ENCODE measurements at regions not wholly inside any gene's neighbourhood (a gene's known extent, or its start where the extent isn't known, plus 50 kb on each side); places are given as distances from the start of the nearest gene placed in this dataset.

DNA sequence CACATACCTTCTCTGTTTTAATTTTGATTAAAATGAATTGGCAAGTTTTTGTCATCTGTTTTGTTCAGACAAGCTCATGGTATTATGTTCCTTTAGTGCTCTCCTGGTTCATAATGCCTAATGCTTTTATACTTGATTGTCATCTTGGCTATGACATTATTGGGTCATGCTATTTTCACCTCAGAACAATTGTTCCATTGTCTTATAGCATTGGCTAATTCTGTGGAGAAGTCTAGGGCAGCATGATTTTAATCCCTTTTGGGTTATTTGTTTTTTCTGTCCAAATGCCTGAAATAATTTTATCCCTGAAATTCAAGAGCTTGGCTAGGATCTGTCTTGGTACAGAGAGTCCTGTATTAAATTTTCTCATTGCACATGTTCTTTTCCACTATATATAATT lies 83.8 kb upstream of the CCDC85A start:
- Histone ChIP-seq H3K9me3 (ENCODE audit: low read depth, low read length) (no peaks in the 10 kb centered on the region), H3K4me3 (no peak overlapping the region), H3K36me3 (ENCODE audit: insufficient read depth, low read length) (no peaks in the 10 kb centered on the region), H3K27ac (no peak overlapping the region), H3K9ac (ENCODE audit: insufficient read length) (no peak overlapping the region)
- TF ChIP-seq FOXP2 (optimal IDR thresholded peaks at IDR 0.05; ENCODE audit: control extremely low read depth, extremely low read length, insufficient read depth) (no peak), POLR2AphosphoS5 (IDR thresholded peaks at IDR 0.05; ENCODE audit: borderline replicate concordance, low read depth, low read length) (no peak)
- no peak for DNase-seq (ENCODE audit: low read depth, low spot score)

DNA sequence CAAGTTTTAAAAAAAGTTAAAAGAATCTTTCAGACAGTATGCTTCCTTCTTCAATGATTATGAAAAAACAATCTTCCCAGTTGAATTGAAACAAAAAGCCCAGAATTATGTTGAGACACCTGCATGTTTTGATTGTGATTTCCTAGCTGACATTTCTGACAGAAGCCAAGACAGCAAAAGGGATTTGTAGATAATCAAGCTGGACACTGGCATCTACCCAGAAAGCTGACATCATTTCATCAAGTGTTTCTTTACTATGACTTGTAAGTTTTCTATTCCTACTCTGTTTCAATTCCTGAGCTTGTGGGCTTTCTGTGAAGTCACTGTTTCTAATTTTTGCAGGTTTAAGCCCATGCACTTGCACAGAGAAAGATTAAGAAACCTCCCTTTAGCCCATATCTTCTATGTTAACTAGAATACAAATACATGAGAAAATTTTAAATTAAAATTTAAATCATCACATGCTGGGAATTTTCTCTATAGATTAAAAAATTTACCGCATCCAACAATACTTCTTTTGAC lies 82.9 kb upstream of the CCDC85A start:
- Histone ChIP-seq H3K27ac (no peak overlapping the region), H3K9me3 (ENCODE audit: low read depth, low read length) (no peaks in the 10 kb centered on the region), H3K36me3 (ENCODE audit: insufficient read depth, low read length) (no peaks in the 10 kb centered on the region), H3K4me3 (no peak overlapping the region), H3K9ac (ENCODE audit: insufficient read length) (no peak overlapping the region)
- TF ChIP-seq POLR2AphosphoS5 (IDR thresholded peaks at IDR 0.05; ENCODE audit: borderline replicate concordance, low read depth, low read length) (no peak), FOXP2 (optimal IDR thresholded peaks at IDR 0.05; ENCODE audit: control extremely low read depth, extremely low read length, insufficient read depth) (no peak), EZH2 (IDR thresholded peaks at IDR 0.05) (no peak)
- no peak for DNase-seq (ENCODE audit: low read depth, low spot score)

DNA sequence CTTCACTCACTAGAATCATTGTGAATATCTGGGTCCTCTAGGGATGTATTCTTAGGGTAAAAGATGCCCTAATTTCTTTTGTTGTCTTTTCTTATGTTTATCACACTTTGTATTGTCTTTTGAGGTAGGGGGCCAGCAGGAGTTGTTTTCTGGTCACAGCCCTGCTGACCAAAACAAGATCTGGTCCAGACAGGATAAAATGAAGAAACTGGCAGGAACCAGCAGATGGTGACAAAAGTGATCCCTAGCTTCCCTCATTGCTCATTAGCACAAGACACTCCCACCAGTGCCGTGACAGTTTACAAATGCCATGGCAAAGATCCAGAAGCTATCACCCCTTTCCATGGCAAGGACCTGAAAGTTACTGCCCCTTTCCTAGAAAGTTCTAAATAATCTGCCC lies 81.7 kb upstream of the CCDC85A start:
- H3K27ac ChIP-seq = no peak overlapping the region
- no peaks in the 10 kb centered on the region for H3K36me3 ChIP-seq (ENCODE audit: insufficient read depth, low read length)
- no peaks in the 10 kb centered on the region for H3K9me3 ChIP-seq (ENCODE audit: low read depth, low read length)
- no peak overlapping the region for H3K9ac ChIP-seq (ENCODE audit: insufficient read length)
- TF ChIP-seq FOXP2 (optimal IDR thresholded peaks at IDR 0.05; ENCODE audit: control extremely low read depth, extremely low read length, insufficient read depth) (no peak), EZH2 (IDR thresholded peaks at IDR 0.05) (no peak), POLR2AphosphoS5 (IDR thresholded peaks at IDR 0.05; ENCODE audit: borderline replicate concordance, low read depth, low read length) (no peak)
- DNase-seq (ENCODE audit: low read depth, low spot score) = no peak
- no peak overlapping the region for H3K4me3 ChIP-seq

DNA sequence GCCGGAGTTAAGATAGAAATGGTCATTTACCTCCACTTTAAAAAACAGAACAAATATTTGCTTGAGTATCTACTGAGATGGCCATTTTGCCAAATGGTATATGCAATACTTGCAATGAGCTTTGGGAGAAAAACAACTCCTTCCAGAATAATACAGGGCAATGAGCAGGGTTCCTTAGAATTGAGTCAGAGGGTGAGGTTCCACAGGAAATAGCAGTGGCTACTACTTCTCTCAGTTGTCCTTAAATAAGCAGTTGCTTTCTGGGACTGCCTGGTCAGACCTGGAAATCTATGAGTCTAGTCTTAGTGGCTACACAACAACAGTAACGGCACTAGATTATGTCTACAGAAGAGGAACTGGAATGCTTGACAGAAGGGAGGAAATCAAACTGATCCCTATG lies 80.9 kb upstream of the CCDC85A start:
- DNase-seq (ENCODE audit: low read depth, low spot score) = no peak
- Histone ChIP-seq H3K9me3 (ENCODE audit: low read depth, low read length) (no peaks in the 10 kb centered on the region), H3K9ac (ENCODE audit: insufficient read length) (no peak overlapping the region), H3K4me3 (no peak overlapping the region), H3K36me3 (ENCODE audit: insufficient read depth, low read length) (no peaks in the 10 kb centered on the region), H3K27ac (no peak overlapping the region)
- TF ChIP-seq EZH2 (IDR thresholded peaks at IDR 0.05) (no peak), POLR2AphosphoS5 (IDR thresholded peaks at IDR 0.05; ENCODE audit: borderline replicate concordance, low read depth, low read length) (no peak)

DNA sequence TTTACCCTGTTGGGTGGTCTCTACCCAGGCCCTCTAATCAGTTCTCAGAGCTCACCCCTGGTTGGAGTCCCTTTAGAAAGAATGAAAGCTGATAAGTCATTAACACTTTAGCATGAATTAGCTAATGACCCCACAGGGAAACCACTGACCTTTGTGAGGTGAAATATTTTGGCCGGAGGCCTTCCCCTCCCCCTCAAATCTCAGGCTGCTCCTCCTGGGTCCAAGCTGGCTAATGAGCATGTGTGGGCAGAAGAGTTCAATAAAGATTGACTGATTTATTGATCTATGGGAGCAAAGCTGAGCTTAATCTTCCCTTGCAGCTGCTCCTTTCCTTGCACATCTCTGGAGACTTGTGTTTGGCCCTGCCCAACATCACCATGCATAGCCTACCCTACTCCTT lies 78.8 kb upstream of the CCDC85A start:
- TF ChIP-seq EZH2 (IDR thresholded peaks at IDR 0.05) = no peak
- TF ChIP-seq FOXP2 (optimal IDR thresholded peaks at IDR 0.05; ENCODE audit: control extremely low read depth, extremely low read length, insufficient read depth) = no peak
- TF ChIP-seq POLR2AphosphoS5 (IDR thresholded peaks at IDR 0.05; ENCODE audit: borderline replicate concordance, low read depth, low read length) = no peak

DNA sequence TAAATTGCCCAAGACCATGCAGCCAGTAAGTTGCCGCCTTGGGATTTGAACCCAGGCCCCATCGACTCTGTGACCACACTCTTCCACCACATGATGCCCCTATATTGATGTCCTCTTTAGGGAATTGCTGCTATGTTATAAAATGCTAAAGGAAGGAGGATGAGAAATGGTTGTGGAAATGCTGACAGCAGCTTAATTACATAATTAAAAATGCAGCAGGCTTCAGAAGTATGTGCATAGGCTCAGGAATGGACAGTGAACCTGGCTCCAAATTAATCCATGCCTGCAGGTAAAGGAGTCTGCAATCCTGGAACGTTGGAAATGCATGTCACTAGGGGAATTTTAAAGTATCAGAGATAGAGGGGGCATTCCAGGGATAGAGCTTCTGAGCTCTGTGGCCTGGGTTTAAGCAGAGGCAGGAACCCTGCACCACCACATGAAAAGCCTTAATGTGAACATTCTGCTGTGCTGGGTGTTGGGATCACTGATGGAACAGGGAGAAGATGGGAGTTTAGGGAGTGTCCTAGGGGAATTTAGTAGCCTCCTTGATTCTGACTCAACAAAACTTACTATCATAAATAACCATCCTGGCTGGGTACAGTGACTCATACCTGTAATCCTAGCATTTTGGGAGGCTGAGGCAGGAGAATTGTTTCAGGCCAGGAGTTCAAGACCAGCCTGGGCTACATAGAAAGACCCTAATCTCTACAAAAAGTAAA lies 76.1 kb upstream of the CCDC85A start:
- H3K27ac ChIP-seq = no peak overlapping the region
- no peak overlapping the region for H3K4me3 ChIP-seq
- no peak overlapping the region for H3K9ac ChIP-seq (ENCODE audit: insufficient read length)
- no peak for DNase-seq (ENCODE audit: low read depth, low spot score)
- H3K9me3 ChIP-seq (ENCODE audit: low read depth, low read length) = no peaks in the 10 kb centered on the region
- no peaks in the 10 kb centered on the region for H3K36me3 ChIP-seq (ENCODE audit: insufficient read depth, low read length)
- TF ChIP-seq EZH2 (IDR thresholded peaks at IDR 0.05) (no peak), POLR2AphosphoS5 (IDR thresholded peaks at IDR 0.05; ENCODE audit: borderline replicate concordance, low read depth, low read length) (no peak), FOXP2 (optimal IDR thresholded peaks at IDR 0.05; ENCODE audit: control extremely low read depth, extremely low read length, insufficient read depth) (no peak)

More for the DNA sequence above, 78.8 kb upstream of the CCDC85A start:
- Histone ChIP-seq H3K4me3 (no peak overlapping the region), H3K27ac (no peak overlapping the region), H3K9me3 (ENCODE audit: low read depth, low read length) (no peaks in the 10 kb centered on the region), H3K36me3 (ENCODE audit: insufficient read depth, low read length) (no peaks in the 10 kb centered on the region), H3K9ac (ENCODE audit: insufficient read length) (no peak overlapping the region)
- no peak for DNase-seq (ENCODE audit: low read depth, low spot score)

DNA sequence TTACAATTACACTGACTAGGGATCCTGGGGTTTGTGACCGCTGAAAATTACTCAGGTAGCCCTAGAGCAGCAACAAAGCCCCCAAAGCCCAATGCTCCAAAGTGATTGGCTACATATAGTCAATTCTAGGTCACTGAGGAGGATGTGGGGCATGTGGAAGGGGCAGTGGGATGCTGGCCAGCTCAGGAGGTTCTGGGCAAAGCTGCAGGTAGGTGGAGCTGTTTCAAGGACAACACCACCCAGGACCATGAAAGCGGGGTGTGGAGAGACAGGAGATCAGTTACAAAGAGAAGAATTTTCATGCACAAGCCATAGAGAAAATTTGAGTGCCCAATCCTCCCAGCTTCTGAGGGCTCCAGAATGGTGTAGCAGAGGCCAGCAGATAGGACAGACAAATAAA lies 75.0 kb upstream of the CCDC85A start:
- Histone ChIP-seq H3K4me3 (no peak overlapping the region), H3K36me3 (ENCODE audit: insufficient read depth, low read length) (no peaks in the 10 kb centered on the region), H3K27ac (no peak overlapping the region), H3K9me3 (ENCODE audit: low read depth, low read length) (no peaks in the 10 kb centered on the region), H3K9ac (ENCODE audit: insufficient read length) (no peak overlapping the region)
- no peak for DNase-seq (ENCODE audit: low read depth, low spot score)
- TF ChIP-seq EZH2 (IDR thresholded peaks at IDR 0.05) = no peak
- TF ChIP-seq FOXP2 (optimal IDR thresholded peaks at IDR 0.05; ENCODE audit: control extremely low read depth, extremely low read length, insufficient read depth) = no peak
- TF ChIP-seq POLR2AphosphoS5 (IDR thresholded peaks at IDR 0.05; ENCODE audit: borderline replicate concordance, low read depth, low read length) = no peak

DNA sequence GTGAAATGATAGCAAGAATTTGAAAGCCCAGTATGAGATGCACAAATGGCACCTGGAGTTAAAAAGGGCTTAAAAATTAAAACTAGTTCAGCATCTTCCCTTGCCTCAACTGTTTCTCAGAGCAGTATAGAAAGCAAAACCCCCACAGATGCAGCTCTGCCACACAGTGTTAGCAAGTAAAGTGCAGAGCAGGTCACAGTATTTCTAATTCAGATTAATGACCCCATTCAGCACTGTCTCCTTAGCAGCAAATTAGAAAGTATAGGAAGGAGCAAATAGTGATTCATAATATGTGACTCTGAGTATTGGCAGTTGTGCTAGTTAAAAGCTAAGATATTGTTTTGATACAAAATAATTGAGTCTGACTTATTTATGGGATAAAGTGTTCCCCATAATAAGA lies 73.8 kb upstream of the CCDC85A start:
- Histone ChIP-seq H3K36me3 (ENCODE audit: insufficient read depth, low read length) (no peaks in the 10 kb centered on the region), H3K27ac (no peak overlapping the region)
- DNase-seq (ENCODE audit: low read depth, low spot score) = no peak

More for the DNA sequence above, 73.8 kb upstream of the CCDC85A start:
- TF ChIP-seq FOXP2 (optimal IDR thresholded peaks at IDR 0.05; ENCODE audit: control extremely low read depth, extremely low read length, insufficient read depth) = no peak
- no peak for TF ChIP-seq EZH2 (IDR thresholded peaks at IDR 0.05)
- no peak for TF ChIP-seq POLR2AphosphoS5 (IDR thresholded peaks at IDR 0.05; ENCODE audit: borderline replicate concordance, low read depth, low read length)
- Histone ChIP-seq H3K4me3 (no peak overlapping the region), H3K9ac (ENCODE audit: insufficient read length) (no peak overlapping the region), H3K9me3 (ENCODE audit: low read depth, low read length) (no peaks in the 10 kb centered on the region)
